Pancreas (tissue), 10 donors: ENCODE measurements at regions not wholly inside any gene's neighbourhood (a gene's known extent, or its start where the extent isn't known, plus 50 kb on each side); places are given as distances from the start of the nearest gene placed in this dataset.

Experiments
- ATAC-seq, 4 donors: fragments of 200-7000 bp; cut with Tn5 transposase; one replicate each; pipeline versions ENCODE4 v1.8.0 to v1.9.1; 2020; ENCODE audit warnings: mild to moderate bottlenecking in 4 of 4, moderate library complexity in 4 of 4
- DNase-seq, 6 donors: peaks; one replicate each; pipeline ENCODE4 v3.0.0-alpha.2; 2020
- FAIRE-seq: peaks from 2 replicates; lab custom pipeline; 2012; peaks lifted over from hg19 to GRCh38; lab: Jason Lieb, UNC
- H3K27ac ChIP-seq, 4 donors: fragments of 200-600 bp; sonication (generic); 1 replicate in 3 of 4; 2 replicates in 1 of 4; pipeline versions ENCODE4 v1.5.0 to v1.8.0; 2020
- H3K27me3 ChIP-seq, 4 donors: fragments of 200-600 bp; one replicate each; pipeline ENCODE4 v1.8.0; 2021
- H3K36me3 ChIP-seq, 3 donors: fragments of 200-600 bp; sonication (generic) in 1 of 3; one replicate each; pipeline versions ENCODE4 v1.5.0 to v1.8.0; 2020 to 2021
- H3K4me1 ChIP-seq, 3 donors: fragments of 200-600 bp; one replicate each; pipeline ENCODE4 v1.8.0; 2021
- H3K4me3 ChIP-seq, 4 donors: fragments of 200-600 bp; sonication (generic) in 2 of 4; one replicate each; pipeline versions ENCODE4 v1.5.0 to v1.8.0; 2020 to 2021
- H3K9me3 ChIP-seq, 4 donors: fragments of 200-600 bp; one replicate each; pipeline ENCODE4 v1.8.0; 2021
- WGBS, 2 donors: extraction: QIAGEN DNeasy Blood & Tissue Kit; methylation state at CpG; one replicate each; pipeline ENCODE4 v1.1.7; 2013; 5-methylcytosine and 5-hydroxymethylcytosine counted together
- intact Hi-C, 3 donors: fragments of 100-400 bp; cut with DNase I; formaldehyde crosslinking; loops; one replicate each; pipeline versions ENCODE4 v1.11.1 to v1.14.2; 2022
- TF ChIP-seq, protein P1 (sequence below), 4 donors: fragments of 200-600 bp; sonication (generic) in 3 of 4; IDR thresholded peaks; one replicate each; pipeline versions ENCODE4 v1.5.0 to v1.8.0; 2021; ENCODE audit warnings: antibody characterized with exemption in 4 of 4
- donor health status: healthy with polysubstance abuse.
- donor health status: DM: no; HTN: no; CAD: no; lungs with moderate emphysema.
- donor health status: DM: no; HTN: no; CAD: no.
- donor health status: control.
- donor health status: control.
- donor health status: Bipolar disorder and iron deficiency.
- donor health status: DM: yes; HTN: yes; CAD: no.
- donor health status: DM: no; HTN: no; CAD: no.
- donor health status: DM: no; HTN: no; CAD: no.
- donor health status: DM: yes; HTN: yes; CAD: no.

DNA sequence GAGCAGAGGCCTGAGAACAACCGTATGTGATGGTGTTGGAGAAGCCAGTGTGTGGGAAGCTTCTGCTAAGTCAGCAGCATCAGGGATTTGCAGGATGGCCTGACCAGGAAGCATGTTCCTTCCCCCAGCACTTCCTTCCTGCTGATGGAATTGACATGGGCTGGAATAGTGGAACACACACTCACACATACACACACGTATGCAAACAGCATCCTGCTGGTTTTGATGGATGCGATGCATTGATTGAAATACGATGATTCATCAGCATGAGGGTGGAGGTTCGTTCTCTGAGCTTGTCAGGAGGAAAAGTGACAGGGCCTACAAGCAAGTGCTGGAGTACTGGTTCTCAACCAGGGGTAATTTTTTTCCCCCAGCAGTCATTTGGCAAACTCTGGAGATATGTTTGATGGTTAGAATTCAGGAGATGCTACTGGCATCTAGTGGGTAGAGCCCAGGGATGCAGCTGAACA is 229.1 kb downstream of the NFATC2 start:
- intact Hi-C loops, result no loop called here
- Histone ChIP-seq H3K4me3 (no peak overlapping the region), H3K27me3 (no peaks in the 10 kb centered on the region), H3K27ac (no peak overlapping the region), H3K4me1 (no peaks in the 10 kb centered on the region), H3K9me3 (no peaks in the 10 kb centered on the region), H3K36me3 (no peaks in the 10 kb centered on the region)
- ATAC-seq, result no peak
- TF ChIP-seq, protein P1, sequence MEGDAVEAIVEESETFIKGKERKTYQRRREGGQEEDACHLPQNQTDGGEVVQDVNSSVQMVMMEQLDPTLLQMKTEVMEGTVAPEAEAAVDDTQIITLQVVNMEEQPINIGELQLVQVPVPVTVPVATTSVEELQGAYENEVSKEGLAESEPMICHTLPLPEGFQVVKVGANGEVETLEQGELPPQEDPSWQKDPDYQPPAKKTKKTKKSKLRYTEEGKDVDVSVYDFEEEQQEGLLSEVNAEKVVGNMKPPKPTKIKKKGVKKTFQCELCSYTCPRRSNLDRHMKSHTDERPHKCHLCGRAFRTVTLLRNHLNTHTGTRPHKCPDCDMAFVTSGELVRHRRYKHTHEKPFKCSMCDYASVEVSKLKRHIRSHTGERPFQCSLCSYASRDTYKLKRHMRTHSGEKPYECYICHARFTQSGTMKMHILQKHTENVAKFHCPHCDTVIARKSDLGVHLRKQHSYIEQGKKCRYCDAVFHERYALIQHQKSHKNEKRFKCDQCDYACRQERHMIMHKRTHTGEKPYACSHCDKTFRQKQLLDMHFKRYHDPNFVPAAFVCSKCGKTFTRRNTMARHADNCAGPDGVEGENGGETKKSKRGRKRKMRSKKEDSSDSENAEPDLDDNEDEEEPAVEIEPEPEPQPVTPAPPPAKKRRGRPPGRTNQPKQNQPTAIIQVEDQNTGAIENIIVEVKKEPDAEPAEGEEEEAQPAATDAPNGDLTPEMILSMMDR (IDR thresholded peaks at IDR 0.05), result no peak
- DNase-seq, result no peak
- 70 to 78% methylated on average over 5 of the region's 5 CpGs for WGBS, 2 donors
- no peak for FAIRE-seq

DNA sequence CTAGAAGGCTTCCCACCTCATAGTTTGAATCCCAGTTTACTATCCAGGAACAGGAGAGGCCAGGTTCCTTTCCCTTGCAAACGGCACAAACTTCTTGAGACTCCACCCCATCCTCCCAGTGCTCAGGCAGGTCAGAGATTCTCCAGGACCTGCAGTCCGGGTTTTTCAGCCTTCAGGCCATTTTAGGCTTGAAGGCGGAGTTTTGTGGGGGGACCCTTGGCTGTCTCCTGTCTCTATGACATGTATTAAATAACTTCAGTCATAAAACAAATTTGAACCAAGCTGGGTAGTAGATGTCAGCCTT is 230.1 kb downstream of the NFATC2 start:
- 51 to 54% methylated on average over 3 of the region's 3 CpGs for WGBS, 2 donors
- H3K27me3 ChIP-seq, result no peaks in the 10 kb centered on the region
- no peaks in the 10 kb centered on the region for H3K4me1 ChIP-seq
- intact Hi-C loops, result no loop called here
- no peak overlapping the region for H3K27ac ChIP-seq
- FAIRE-seq, result no peak
- DNase-seq, result no peak
- no peaks in the 10 kb centered on the region for H3K36me3 ChIP-seq
- H3K9me3 ChIP-seq, result no peaks in the 10 kb centered on the region
- no peak overlapping the region for H3K4me3 ChIP-seq
- ATAC-seq, result peak in 1 of 4 donors; percentile 13
- TF ChIP-seq, protein P1 (IDR thresholded peaks at IDR 0.05), result no peak

DNA sequence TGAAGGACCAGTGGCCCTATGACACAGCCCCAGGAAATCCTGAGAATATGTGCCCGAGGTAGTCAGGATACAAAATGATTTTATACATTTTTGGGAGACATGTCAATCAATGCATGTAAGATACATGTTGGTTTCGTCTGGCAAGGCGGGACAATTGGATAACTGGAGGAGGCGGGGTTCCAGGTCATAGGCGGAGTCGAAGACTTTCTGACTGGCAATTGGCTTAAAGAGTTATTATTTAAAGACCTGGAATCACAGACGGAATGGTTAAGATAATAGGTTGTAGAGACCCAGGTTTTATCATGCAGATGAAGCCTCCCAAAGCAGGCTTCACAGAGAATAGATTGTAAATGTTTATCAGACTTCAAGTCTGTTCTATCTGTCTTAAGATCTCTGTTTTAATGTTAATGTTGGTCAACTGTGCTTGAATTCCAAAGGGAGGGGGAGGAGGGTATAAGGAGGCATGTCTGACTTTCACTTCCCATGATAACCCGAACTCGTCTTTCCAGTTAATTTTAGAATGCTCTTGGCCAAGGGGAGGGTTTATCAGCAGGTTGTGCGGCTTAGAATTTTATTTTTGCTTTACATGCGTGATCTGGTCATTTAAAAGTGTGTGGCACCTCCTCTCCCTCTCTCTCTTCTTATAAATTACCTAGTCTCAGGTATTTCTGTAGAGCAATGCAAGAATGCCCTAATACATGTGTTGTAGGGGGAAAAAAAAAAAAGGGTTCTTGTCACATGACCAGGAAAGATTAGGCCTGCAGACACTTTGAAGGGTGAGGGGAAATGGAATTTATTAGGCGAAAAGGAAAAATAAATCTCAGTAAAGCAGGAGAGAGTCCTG is 230.7 kb downstream of the NFATC2 start:
- intact Hi-C loops, result no loop called here
- 45 to 46% methylated on average over 12 of the region's 12 CpGs for WGBS, 2 donors
- Histone ChIP-seq H3K27me3 (no peaks in the 10 kb centered on the region), H3K27ac (no peak overlapping the region), H3K36me3 (no peaks in the 10 kb centered on the region), H3K9me3 (no peaks in the 10 kb centered on the region), H3K4me1 (no peaks in the 10 kb centered on the region), H3K4me3 (no peak overlapping the region)
- FAIRE-seq (no peak), DNase-seq (no peak), ATAC-seq (peak in 3 of 4 donors; percentile 37 to 69 (median 60))
- TF ChIP-seq, protein P1 (IDR thresholded peaks at IDR 0.05), result no peak

DNA sequence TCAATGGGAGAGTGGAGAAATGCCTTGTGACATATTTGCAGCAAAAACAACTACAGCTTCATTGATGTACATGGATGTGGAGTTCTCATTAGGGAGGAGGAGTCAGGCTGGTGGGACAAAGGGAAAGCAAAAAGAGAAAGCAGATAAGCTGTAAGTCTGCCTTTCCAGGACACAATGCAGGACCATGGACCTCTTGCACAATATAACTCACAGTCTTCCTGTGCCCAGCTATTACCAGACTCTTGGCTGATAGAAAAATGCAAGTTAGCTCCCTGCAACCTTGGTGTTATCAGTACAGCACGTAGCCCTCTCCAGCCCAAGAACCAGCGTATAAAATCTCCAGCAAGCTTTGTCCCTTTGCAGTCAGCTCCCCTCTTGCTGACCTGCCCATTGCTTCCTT is 232.3 kb downstream of the NFATC2 start:
- FAIRE-seq, result no peak
- Histone ChIP-seq H3K4me1 (no peaks in the 10 kb centered on the region), H3K9me3 (no peaks in the 10 kb centered on the region), H3K36me3 (no peaks in the 10 kb centered on the region), H3K27ac (no peak overlapping the region), H3K27me3 (no peaks in the 10 kb centered on the region), H3K4me3 (no peak overlapping the region)
- no peak for DNase-seq
- intact Hi-C loops, result no loop called here
- ATAC-seq, result no peak
- TF ChIP-seq, protein P1 (IDR thresholded peaks at IDR 0.05), result no peak
- WGBS, 2 donors, result 42 to 67% methylated on average over 2 of the region's 2 CpGs

DNA sequence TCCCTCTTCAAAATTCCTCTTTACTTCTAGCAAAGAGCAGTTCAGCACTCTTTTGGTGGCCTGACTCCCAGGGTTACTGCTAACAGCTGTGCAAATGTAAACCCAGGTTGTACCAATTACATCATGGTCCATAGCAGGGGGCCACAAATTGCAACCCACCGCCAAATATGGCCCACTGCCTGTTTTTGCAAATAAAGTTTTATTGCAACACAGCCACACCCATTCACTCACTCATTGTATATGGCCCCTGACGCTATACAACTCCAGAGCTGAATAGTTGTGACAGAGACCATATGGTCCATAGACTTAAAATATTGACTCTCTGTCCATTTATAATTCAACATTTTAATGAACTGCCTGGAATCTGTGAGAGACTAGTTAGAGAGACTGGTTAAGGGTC is 233.4 kb downstream of the NFATC2 start:
- intact Hi-C loops, result loop anchor here in 1 of 3 donors (5.0 to 10.0 kb wide), 2 partner anchors 327 to 514 kb away; partner anchors contain the start of gene BCAS4
- H3K36me3 ChIP-seq, result no peaks in the 10 kb centered on the region
- ATAC-seq (no peak), DNase-seq (no peak), FAIRE-seq (no peak)
- H3K9me3 ChIP-seq, result no peaks in the 10 kb centered on the region
- H3K27ac ChIP-seq, result no peak overlapping the region
- TF ChIP-seq, protein P1 (IDR thresholded peaks at IDR 0.05), result no peak
- no peak overlapping the region for H3K4me3 ChIP-seq
- no peaks in the 10 kb centered on the region for H3K4me1 ChIP-seq
- no peaks in the 10 kb centered on the region for H3K27me3 ChIP-seq
- 73% methylated on average over 2 of the region's 2 CpGs for WGBS, 2 donors
